Loucy (cell line): ENCODE measurements at regions not wholly inside any gene's neighbourhood (a gene's known extent, or its start where the extent isn't known, plus 50 kb on each side); places are given as distances from the start of the nearest gene placed in this dataset.
"Not testable (repeated sequence)": the region's sequence is repeated elsewhere in the genome, so short reads cannot be mapped to it uniquely, and the experiment has no call there.

Experiments used
- H2AFZ ChIP-seq: fragments of 200-600 bp; sonication (generic); 2 replicates; pipeline ENCODE4 v1.6.0; 2016; ENCODE audit warnings: antibody characterized with exemption, mild to moderate bottlenecking, low read length, moderate library complexity
- H3F3A ChIP-seq: fragments of 200-600 bp; 2 replicates; pipeline ENCODE4 v1.6.0; 2016; ENCODE audit warnings: antibody characterized with exemption, low read depth, mild to moderate bottlenecking
- H3K27me3 ChIP-seq: fragments of 200-600 bp; sonication (generic); 2 replicates; pipeline ENCODE4 v1.6.1; 2014; ENCODE audit warnings: low read length, mild to moderate bottlenecking; ENCODE audit not compliant: insufficient read depth, poor library complexity, severe bottlenecking
- H3K36me3 ChIP-seq: fragments of 200-600 bp; sonication (generic); 2 replicates; pipeline ENCODE4 v1.6.1; 2016; ENCODE audit warnings: low read length; ENCODE audit not compliant: insufficient read depth
- H3K4me1 ChIP-seq: fragments of 200-600 bp; sonication (generic); 2 replicates; pipeline ENCODE4 v1.5.1; 2014; ENCODE audit warnings: low read length, mild to moderate bottlenecking; ENCODE audit not compliant: insufficient read depth, poor library complexity, severe bottlenecking
- H3K4me2 ChIP-seq: fragments of 200-600 bp; sonication (generic); 2 replicates; pipeline ENCODE4 v1.6.0; 2014; ENCODE audit warnings: antibody characterized with exemption, low read length, low read depth, mild to moderate bottlenecking; ENCODE audit not compliant: poor library complexity, severe bottlenecking
- H3K4me3 ChIP-seq: fragments of 200-600 bp; sonication (generic); 2 replicates; pipeline ENCODE4 v1.5.1; 2014; ENCODE audit warnings: low read length, mild to moderate bottlenecking, mixed read lengths; ENCODE audit not compliant: poor library complexity, severe bottlenecking
- H3K79me2 ChIP-seq: fragments of 200-600 bp; sonication (generic); 2 replicates; pipeline ENCODE4 v1.6.1; 2014; ENCODE audit warnings: low read length; ENCODE audit not compliant: insufficient read depth
- H3K9ac ChIP-seq: fragments of 200-600 bp; sonication (generic); 2 replicates; pipeline ENCODE4 v1.6.0; 2014; ENCODE audit warnings: mild to moderate bottlenecking, low read depth, low read length, moderate library complexity; ENCODE audit not compliant: poor library complexity, severe bottlenecking
- H3K9me2 ChIP-seq: fragments of 200-600 bp; sonication (generic); replicated peaks from 2 replicates; pipeline ENCODE4 v1.6.1; 2016; ENCODE audit warnings: low read depth, low read length, mixed read lengths
- H3K9me3 ChIP-seq: fragments of 200-600 bp; sonication (generic); 2 replicates; pipeline ENCODE4 v1.6.1; 2014; ENCODE audit warnings: mild to moderate bottlenecking, antibody characterized with exemption, low read length, low read depth; ENCODE audit not compliant: insufficient read depth
- H4K20me1 ChIP-seq: fragments of 200-600 bp; sonication (generic); 2 replicates; pipeline ENCODE4 v1.6.0; 2014; ENCODE audit warnings: antibody characterized with exemption, low read length, mild to moderate bottlenecking; ENCODE audit not compliant: insufficient read depth, poor library complexity, severe bottlenecking
- CTCF ChIP-seq: fragments of 200-600 bp; sonication (generic); conservative IDR thresholded peaks from 2 replicates; pipeline ENCODE4 v1.5.1; 2014; ENCODE audit warnings: mild to moderate bottlenecking, antibody characterized with exemption, low read length
- EZH2phosphoT487 ChIP-seq: fragments of 200-600 bp; IDR thresholded peaks from 2 replicates; pipeline ENCODE4 v1.6.1; 2018; ENCODE audit warnings: antibody characterized with exemption, mild to moderate bottlenecking, moderate library complexity, borderline replicate concordance

DNA sequence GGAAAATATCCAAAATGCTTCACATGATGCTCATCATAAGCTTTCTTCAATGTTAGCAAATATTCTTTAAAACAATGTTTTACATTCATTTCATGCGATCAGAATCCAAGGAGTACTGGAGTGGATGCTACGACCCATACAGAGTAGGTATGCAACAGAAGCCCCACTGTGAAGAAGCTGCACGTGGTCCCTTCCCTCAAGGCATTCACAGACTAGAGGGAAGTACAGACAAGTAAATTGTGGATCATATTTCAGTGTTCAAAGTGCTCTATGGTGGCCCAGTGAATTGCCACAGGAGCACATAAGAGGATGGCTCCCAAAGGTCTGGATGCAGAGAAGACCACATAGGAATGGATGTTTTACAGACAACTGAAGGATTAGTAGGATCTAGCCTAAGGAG lies 789.9 kb downstream of the IGSF11 start:
- Histone ChIP-seq H3K79me2 (no peaks in the 10 kb centered on the region), H3F3A (no peaks in the 10 kb centered on the region), H3K4me2 (no peak overlapping the region), H3K9ac (no peak overlapping the region), H2AFZ (no peak overlapping the region), H3K36me3 (no peaks in the 10 kb centered on the region), H4K20me1 (no peaks in the 10 kb centered on the region), H3K27me3 (no peaks in the 10 kb centered on the region), H3K9me2 (no peaks in the 10 kb centered on the region), H3K9me3 (no peaks in the 10 kb centered on the region), H3K4me3 (no peak overlapping the region), H3K4me1 (no peaks in the 10 kb centered on the region)
- no peak for TF ChIP-seq CTCF
- no peak for TF ChIP-seq EZH2phosphoT487

- no peaks in the 10 kb centered on the region for H4K20me1 ChIP-seq
These were observed 789.3 kb downstream of the IGSF11 start for GRCh38 chr3:118245312-118245711.

GRCh38 chr3:118258850-118259249 lies 775.8 kb downstream of the IGSF11 start:
- H3K27me3 ChIP-seq, H3K4me3 ChIP-seq, H3K9me2 ChIP-seq, H3K4me2 ChIP-seq, H3F3A ChIP-seq, H3K36me3 ChIP-seq, H2AFZ ChIP-seq, H3K79me2 ChIP-seq, H3K4me1 ChIP-seq, H4K20me1 ChIP-seq, H3K9ac ChIP-seq, H3K9me3 ChIP-seq: not testable (repeated sequence)

More at GRCh38 chr3:118245312-118245711, 789.3 kb downstream of the IGSF11 start:
- no peaks in the 10 kb centered on the region for H3K9me2 ChIP-seq
- no peaks in the 10 kb centered on the region for H3F3A ChIP-seq
- H3K79me2 ChIP-seq, result no peaks in the 10 kb centered on the region
- H3K4me1 ChIP-seq, result no peaks in the 10 kb centered on the region
- H2AFZ ChIP-seq, result no peak overlapping the region
- no peak overlapping the region for H3K4me2 ChIP-seq
- TF ChIP-seq EZH2phosphoT487, result no peak
- TF ChIP-seq CTCF, result no peak
- no peak overlapping the region for H3K4me3 ChIP-seq
- H3K9ac ChIP-seq, result no peak overlapping the region
- no peaks in the 10 kb centered on the region for H3K9me3 ChIP-seq
- H3K36me3 ChIP-seq, result no peaks in the 10 kb centered on the region
- no peaks in the 10 kb centered on the region for H3K27me3 ChIP-seq

DNA sequence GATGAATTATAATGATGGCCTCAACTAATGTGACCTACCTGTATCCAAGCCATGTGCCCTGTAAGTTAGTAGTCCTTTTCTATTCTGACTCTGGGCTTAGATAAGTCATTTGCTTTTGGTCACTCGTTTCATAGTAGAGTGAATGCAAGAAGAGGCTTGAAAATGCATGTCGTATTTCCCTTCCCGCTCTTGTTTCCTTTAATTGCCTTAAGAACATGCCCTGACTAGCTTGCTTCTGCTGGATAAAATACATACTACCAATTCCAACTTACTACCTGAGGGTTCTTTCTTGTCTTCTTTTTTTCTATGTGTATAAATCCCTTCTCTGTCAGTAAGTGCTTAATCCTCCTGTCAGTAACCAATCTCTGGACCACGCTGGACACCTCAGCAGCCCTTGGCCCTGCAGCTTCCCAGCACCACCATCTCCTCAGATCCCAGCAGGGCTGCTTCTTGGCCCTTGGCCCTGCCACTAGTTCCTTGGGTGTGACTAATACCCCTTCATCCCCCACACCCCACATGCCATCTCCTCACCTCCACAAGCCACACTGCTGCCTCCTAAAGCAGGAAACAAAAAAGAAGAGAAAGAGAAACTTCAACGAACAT lies 771.7 kb downstream of the IGSF11 start:
- Histone ChIP-seq H3F3A (no peaks in the 10 kb centered on the region), H3K9me2 (no peaks in the 10 kb centered on the region), H3K27me3 (no peaks in the 10 kb centered on the region), H3K4me3 (no peak overlapping the region), H3K4me1 (no peaks in the 10 kb centered on the region), H3K9me3 (no peaks in the 10 kb centered on the region), H2AFZ (no peak overlapping the region), H3K9ac (no peak overlapping the region), H4K20me1 (no peaks in the 10 kb centered on the region), H3K79me2 (no peaks in the 10 kb centered on the region), H3K36me3 (no peaks in the 10 kb centered on the region), H3K4me2 (no peak overlapping the region)
- TF ChIP-seq CTCF, result no peak
